AG04449 (cell line): ENCODE measurements at regions not wholly inside any gene's neighbourhood (a gene's known extent, or its start where the extent isn't known, plus 50 kb on each side); places are given as distances from the start of the nearest gene placed in this dataset.

Experiments used
- CTCF ChIA-PET: fragments of 350-600 bp; formaldehyde crosslinking; extraction: SDS; loops from one replicate; lab custom pipeline; 2021; ENCODE audit warnings: antibody characterized with exemption; lab: Yijun Ruan, JAX
- POLR2A ChIA-PET: fragments of 400-600, 350-600 bp; formaldehyde crosslinking; extraction: SDS; loops from one replicate; lab custom pipeline; 2020; ENCODE audit warnings: antibody characterized with exemption, inconsistent platforms; lab: Yijun Ruan, JAX
- DNase-seq: peaks from one replicate; pipeline ENCODE4 v3.0.0-alpha.2; 2010; ENCODE audit warnings: low read depth, low spot score
- H3K4me3 ChIP-seq: 2 replicates; pipeline ENCODE4 v1.5.1; 2011; ENCODE audit warnings: low read depth, mild to moderate bottlenecking, control low read depth, low read length
- TF ChIP-seq, protein P1 (sequence below): IDR thresholded peaks from one replicate; pipeline ENCODE4 v1.5.1; 2011; ENCODE audit warnings: mild to moderate bottlenecking, moderate library complexity, low read length, control low read depth, inconsistent platforms; ENCODE audit not compliant: insufficient read depth; ENCODE audit errors: missing control alignments

DNA sequence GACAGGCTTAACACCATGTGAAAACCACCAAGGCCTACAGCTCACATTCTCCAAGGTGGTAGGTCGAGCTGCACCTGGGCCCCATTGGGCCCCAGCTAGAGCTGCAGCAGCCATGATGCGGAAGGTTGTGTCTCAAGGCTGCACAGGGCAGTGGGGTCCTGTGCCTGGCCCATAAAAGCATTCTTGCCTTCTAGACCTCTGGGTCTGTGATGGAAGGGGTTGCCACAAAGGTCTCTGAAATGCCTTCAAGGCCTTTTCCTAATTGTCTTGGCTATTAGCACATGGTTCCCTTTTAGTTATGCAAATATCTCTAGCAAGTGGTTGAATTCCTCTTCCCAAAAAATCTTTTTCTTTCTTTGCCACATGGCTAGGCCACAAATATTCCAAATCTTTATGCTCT lies 52.5 kb upstream of the C11orf58 start:
- ChIA-PET CTCF (no interaction called here), POLR2A (no interaction called here)
- DNase-seq: no peak
- TF ChIP-seq, protein P1, sequence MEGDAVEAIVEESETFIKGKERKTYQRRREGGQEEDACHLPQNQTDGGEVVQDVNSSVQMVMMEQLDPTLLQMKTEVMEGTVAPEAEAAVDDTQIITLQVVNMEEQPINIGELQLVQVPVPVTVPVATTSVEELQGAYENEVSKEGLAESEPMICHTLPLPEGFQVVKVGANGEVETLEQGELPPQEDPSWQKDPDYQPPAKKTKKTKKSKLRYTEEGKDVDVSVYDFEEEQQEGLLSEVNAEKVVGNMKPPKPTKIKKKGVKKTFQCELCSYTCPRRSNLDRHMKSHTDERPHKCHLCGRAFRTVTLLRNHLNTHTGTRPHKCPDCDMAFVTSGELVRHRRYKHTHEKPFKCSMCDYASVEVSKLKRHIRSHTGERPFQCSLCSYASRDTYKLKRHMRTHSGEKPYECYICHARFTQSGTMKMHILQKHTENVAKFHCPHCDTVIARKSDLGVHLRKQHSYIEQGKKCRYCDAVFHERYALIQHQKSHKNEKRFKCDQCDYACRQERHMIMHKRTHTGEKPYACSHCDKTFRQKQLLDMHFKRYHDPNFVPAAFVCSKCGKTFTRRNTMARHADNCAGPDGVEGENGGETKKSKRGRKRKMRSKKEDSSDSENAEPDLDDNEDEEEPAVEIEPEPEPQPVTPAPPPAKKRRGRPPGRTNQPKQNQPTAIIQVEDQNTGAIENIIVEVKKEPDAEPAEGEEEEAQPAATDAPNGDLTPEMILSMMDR: no peak
- H3K4me3 ChIP-seq: no peak overlapping the region

DNA sequence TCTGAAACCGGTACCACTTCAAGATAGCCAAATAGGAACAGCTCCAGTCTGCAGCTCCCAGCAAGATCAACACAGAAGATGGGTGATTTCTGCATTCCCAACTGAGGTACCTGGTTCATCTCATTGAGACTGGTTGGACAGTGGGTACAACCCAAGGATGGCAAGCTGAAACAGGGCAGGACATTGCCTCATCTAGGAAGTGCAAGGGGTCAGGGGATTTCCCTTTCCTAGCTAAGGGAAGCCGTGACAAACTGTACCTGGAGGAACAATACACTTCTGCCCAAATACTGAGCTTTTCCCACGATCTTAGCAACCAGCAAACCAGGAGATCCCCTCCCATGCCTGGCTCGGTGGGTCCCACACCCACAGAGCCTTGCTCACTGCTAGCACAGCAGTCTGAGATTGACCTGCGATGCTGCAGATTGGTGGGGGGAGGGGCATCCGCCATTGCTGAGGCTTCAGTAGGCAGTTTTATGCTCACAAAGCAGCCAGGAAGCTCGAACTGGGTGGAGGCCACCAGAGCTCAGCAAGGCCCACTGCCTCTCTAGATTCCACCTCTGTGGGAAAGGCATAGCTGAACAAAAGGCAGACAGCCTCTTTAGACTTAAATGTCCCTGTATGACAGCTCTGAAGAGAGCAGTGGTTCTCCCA lies 59.9 kb upstream of the C11orf58 start:
- ChIA-PET CTCF (no interaction called here), POLR2A (no interaction called here)
- TF ChIP-seq, protein P1: no peak
- no peak for DNase-seq
- H3K4me3 ChIP-seq: no peak overlapping the region

DNA sequence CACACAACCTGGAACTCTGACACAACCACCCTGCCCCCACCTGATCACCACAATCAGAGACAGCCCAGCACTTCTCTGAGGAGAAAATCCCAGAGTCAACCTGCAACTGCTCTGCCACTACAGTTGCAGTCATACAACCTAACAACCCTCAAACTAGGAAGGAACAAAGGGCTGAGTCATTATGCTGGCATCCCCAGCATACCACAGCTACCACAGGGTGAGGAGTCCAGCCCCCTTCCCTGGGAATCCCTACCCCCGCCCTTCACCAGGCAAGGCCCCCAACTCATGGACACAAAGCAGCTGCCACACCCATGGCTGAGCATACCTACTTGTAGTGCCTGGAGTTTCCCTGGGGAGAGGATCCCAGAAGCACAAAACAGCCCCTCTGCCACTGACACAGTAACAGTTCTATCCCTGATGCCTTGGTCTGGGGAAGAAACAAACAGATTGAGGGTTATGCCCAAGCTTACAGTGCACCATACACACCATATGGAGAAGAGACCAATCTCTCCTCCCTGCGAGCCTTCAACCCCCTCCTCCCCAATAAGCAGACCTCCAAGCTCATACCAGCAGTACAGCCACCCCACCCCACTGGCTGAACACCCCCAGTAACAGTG lies 68.5 kb upstream of the C11orf58 start:
- no peak for DNase-seq
- TF ChIP-seq, protein P1: no peak
- no peak overlapping the region for H3K4me3 ChIP-seq
- CTCF ChIA-PET: no interaction called here
- POLR2A ChIA-PET: no interaction called here

DNA sequence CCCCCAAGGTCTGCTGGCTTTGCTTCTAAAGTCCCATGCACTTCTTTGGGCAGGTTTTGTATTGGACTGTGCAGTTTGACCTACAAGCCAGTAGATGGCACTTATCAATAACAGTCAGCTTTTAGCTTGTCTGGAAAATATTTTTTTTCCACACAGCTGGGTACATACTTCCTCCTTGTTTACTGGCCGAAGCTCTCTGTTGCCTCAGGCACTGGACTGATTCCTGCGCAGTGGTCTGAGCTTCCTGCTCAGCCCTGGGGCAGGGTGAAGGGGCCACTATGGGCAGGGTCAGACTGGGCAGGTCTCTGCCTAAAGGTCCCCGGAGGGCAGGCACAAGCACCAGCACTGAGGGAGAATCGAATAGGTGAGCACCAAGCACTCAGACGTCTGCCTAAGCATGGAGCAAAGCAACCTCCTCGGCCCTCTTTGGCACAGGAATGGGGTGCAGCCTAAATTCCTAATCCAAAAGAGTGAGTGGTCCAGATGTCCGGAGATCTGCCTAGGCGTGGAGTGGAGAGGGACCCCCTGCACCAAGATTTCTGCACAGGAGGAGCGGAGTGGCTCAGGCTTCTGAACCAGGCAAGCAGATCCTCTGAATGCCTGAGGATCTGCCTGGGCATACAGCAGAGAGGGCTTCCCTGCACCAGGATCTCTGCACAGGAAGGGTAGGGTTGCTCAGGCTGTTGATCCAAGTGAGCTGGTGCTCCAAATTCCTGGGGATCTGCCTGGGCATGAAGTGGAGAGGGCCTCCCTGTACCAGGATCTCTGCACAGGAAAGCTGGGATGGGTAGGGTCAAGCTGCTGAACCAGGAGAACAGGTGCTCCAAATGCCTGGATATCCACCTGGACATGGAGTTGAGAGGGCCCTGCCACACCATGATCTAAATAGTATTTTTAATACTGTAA lies 105.9 kb upstream of the C11orf58 start:
- POLR2A ChIA-PET: no interaction called here
- TF ChIP-seq, protein P1: peak; percentile 41
- no peak for DNase-seq

DNA sequence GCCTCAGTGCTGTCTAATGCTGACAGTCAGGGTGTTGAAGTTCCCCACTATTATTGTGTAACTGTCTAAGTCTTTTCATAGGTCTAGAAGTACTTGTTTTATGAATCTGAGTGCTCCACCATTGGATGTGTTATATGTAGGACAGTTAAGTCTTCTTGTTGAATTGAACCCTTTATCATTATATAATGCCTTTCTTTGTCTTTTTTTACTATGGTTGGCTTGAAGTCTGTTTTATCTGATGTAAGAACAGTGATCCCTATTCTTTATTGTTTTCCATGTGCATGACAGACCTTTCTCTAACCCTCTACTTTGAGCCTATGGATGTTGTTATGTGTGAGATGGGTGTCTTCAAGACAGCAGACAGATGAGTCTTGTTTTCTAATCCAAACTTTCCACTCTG lies 107.8 kb upstream of the C11orf58 start:
- DNase-seq: no peak
- TF ChIP-seq, protein P1: no peak
- H3K4me3 ChIP-seq: no peak overlapping the region
- ChIA-PET POLR2A (no interaction called here), CTCF (interaction anchor here (1.7 kb wide), 1 partner anchor 62 kb away, joined by 3 read pairs; no protein-coding TSS in a partner anchor)

More for the DNA sequence above, 105.9 kb upstream of the C11orf58 start:
- H3K4me3 ChIP-seq: no peak overlapping the region
- CTCF ChIA-PET: interaction anchor here (0.7 to 1.7 kb wide), 5 partner anchors 11 to 431 kb away, joined by 3 to 6 read pairs (median 3); no protein-coding TSS in a partner anchor
